Endothelial cell of umbilical vein (primary cell): ENCODE measurements at regions not wholly inside any gene's neighbourhood (a gene's known extent, or its start where the extent isn't known, plus 50 kb on each side); places are given as distances from the start of the nearest gene placed in this dataset.

Source experiments
- BruUV-seq: library from RNA; stranded (reverse); fragments of 400-500 nt; replicated peaks from 2 replicates; lab custom pipeline; 2021; lab: Mats Ljungman, UMichigan
- CTCF ChIA-PET: fragments of 300-600, 350-600 bp; sonication (Branson Sonifier 250); formaldehyde crosslinking; loops from one replicate; lab custom pipeline; 2021; ENCODE audit warnings: antibody characterized with exemption, inconsistent platforms; lab: Charles Lee
- POLR2A ChIA-PET: fragments of 300-600, 350-600 bp; sonication (Branson Sonifier 250); formaldehyde crosslinking; loops from one replicate; lab custom pipeline; 2021; ENCODE audit warnings: antibody characterized with exemption, inconsistent platforms; lab: Charles Lee
- DNase-seq: peaks from one replicate; pipeline ENCODE4 v3.0.0-alpha.2; 2011; ENCODE audit warnings: low read depth, low spot score
- FAIRE-seq: peaks from 2 replicates; lab custom pipeline; 2011; peaks lifted over from hg19 to GRCh38; lab: Jason Lieb, UNC
- H2AFZ ChIP-seq: 2 replicates; pipeline ENCODE4 v1.6.0; 2012; ENCODE audit warnings: low read depth, low read length, control low read depth, inconsistent platforms
- H3K27ac ChIP-seq: 2 replicates; pipeline ENCODE4 v1.5.1; 2011; ENCODE audit warnings: low read depth, mild to moderate bottlenecking, control low read depth, low read length, moderate library complexity; ENCODE audit not compliant: insufficient read depth
- H3K27me3 ChIP-seq, 2 experiments: 2 replicates each; pipeline versions ENCODE4 v1.6.0 to v1.6.1; 2011; ENCODE audit warnings: low read length in 2 of 2, mixed read lengths in 1 of 2; ENCODE audit not compliant: control insufficient read depth in 2 of 2, insufficient read depth in 2 of 2
- H3K36me3 ChIP-seq, 2 experiments: 2 replicates in 1 of 2; 3 replicates in 1 of 2; pipeline ENCODE4 v1.5.1; 2011; ENCODE audit warnings: low read length in 2 of 2, mild to moderate bottlenecking in 1 of 2, moderate library complexity in 1 of 2; ENCODE audit not compliant: control insufficient read depth in 2 of 2, insufficient read depth in 2 of 2; ENCODE audit errors: extremely low read depth in 1 of 2
- H3K4me1 ChIP-seq: 3 replicates; pipeline ENCODE4 v1.5.1; 2011; ENCODE audit warnings: mild to moderate bottlenecking, low read length; ENCODE audit not compliant: control insufficient read depth, insufficient read depth; ENCODE audit errors: extremely low read depth
- H3K4me2 ChIP-seq: 2 replicates; pipeline ENCODE4 v1.6.1; 2011; ENCODE audit warnings: low read length, control low read depth, mixed read lengths; ENCODE audit not compliant: insufficient read depth
- H3K4me3 ChIP-seq, 3 experiments: fragments of 200-600 bp in 1 of 3; sonication (generic), shearing (Covaris generic) in 1 of 3; replicated peaks in 1 of 3; 2 replicates each; pipeline ENCODE4 v1.5.1; 2011 to 2016; ENCODE audit warnings: control low read depth in 3 of 3, low read length in 3 of 3, mild to moderate bottlenecking in 2 of 3, inconsistent platforms in 1 of 3, low read depth in 1 of 3, moderate library complexity in 1 of 3; ENCODE audit not compliant: insufficient read depth in 1 of 3
- H3K79me2 ChIP-seq: 2 replicates; pipeline ENCODE4 v1.6.0; 2012; ENCODE audit warnings: low read length, inconsistent platforms; ENCODE audit not compliant: control insufficient read depth, insufficient read depth
- H3K9ac ChIP-seq: replicated peaks from 2 replicates; pipeline ENCODE3; 2011; ENCODE audit warnings: low read length, control low read depth; ENCODE audit not compliant: insufficient read depth; ENCODE audit errors: extremely low read depth
- H3K9me1 ChIP-seq: replicated peaks from 3 replicates; pipeline ENCODE4 v1.6.0; 2011; ENCODE audit warnings: mild to moderate bottlenecking, low read length; ENCODE audit not compliant: control insufficient read depth, insufficient read depth; ENCODE audit errors: extremely low read depth
- H3K9me3 ChIP-seq: replicated peaks from 2 replicates; pipeline ENCODE4 v1.5.1; 2012; ENCODE audit warnings: low read length, inconsistent platforms; ENCODE audit not compliant: control insufficient read depth, insufficient read depth
- H4K20me1 ChIP-seq: replicated peaks from 2 replicates; pipeline ENCODE3; 2011; ENCODE audit warnings: mild to moderate bottlenecking, low read length; ENCODE audit not compliant: control insufficient read depth, insufficient read depth; ENCODE audit errors: extremely low read depth
- CTCF ChIP-seq, 2 donors: IDR thresholded peaks; 1 replicate in 1 of 2; 2 replicates in 1 of 2; pipeline ENCODE4 v1.5.1; 2011; ENCODE audit warnings: low read length in 2 of 2, mild to moderate bottlenecking in 2 of 2, moderate library complexity in 2 of 2, control low read depth in 1 of 2, inconsistent platforms in 1 of 2, low read depth in 1 of 2; ENCODE audit not compliant: insufficient read depth in 1 of 2; ENCODE audit errors: extremely low read depth in 1 of 2
- EZH2 ChIP-seq: IDR thresholded peaks from 2 replicates; pipeline ENCODE4 v1.6.1; 2012; ENCODE audit warnings: borderline replicate concordance, low read depth, mild to moderate bottlenecking, moderate library complexity, low read length, inconsistent platforms; ENCODE audit not compliant: severe bottlenecking
- FOS ChIP-seq: IDR thresholded peaks from 2 replicates; pipeline ENCODE4 v1.6.1; 2011; ENCODE audit warnings: mild to moderate bottlenecking, low read length, moderate library complexity, borderline replicate concordance; ENCODE audit not compliant: insufficient read depth
- GATA2 ChIP-seq: IDR thresholded peaks from 2 replicates; pipeline ENCODE4 v1.7.0; 2011; ENCODE audit warnings: low read depth, mild to moderate bottlenecking, moderate library complexity, mixed read lengths, low read length; ENCODE audit not compliant: insufficient read length, insufficient read depth
- JUN ChIP-seq: IDR thresholded peaks from 2 replicates; pipeline ENCODE4 v1.6.1; 2011; ENCODE audit warnings: borderline replicate concordance, low read depth; ENCODE audit not compliant: insufficient read length, insufficient read depth
- MAX ChIP-seq: IDR thresholded peaks from 2 replicates; pipeline ENCODE4 v1.6.1; 2011; ENCODE audit not compliant: insufficient read depth, insufficient read length
- MYC ChIP-seq: IDR thresholded peaks from one replicate; pipeline ENCODE4 v1.6.1; 2011; ENCODE audit warnings: mild to moderate bottlenecking, low read depth, low read length
- POLR2A ChIP-seq: IDR thresholded peaks from 2 replicates; pipeline ENCODE4 v1.6.1; 2012; ENCODE audit warnings: low read depth, mild to moderate bottlenecking, control low read depth, low read length
- POLR2AphosphoS5 ChIP-seq: IDR thresholded peaks from 2 replicates; pipeline ENCODE4 v1.6.1; 2012; ENCODE audit warnings: low read depth, mild to moderate bottlenecking, control low read depth, low read length, moderate library complexity; ENCODE audit not compliant: insufficient read depth
- dilution Hi-C: fragments of 300-500 bp; cut with MboI; formaldehyde crosslinking; loops from one replicate; pipeline ENCODE4 v1.15.0; 2019; ENCODE audit warnings: low sequenced_read_pairs; ENCODE audit not compliant: extremely low pct_ligation_motif_present
- intact Hi-C: fragments of 100-400 bp; cut with micrococcal nuclease; formaldehyde crosslinking; loops from one replicate; pipeline ENCODE4 v1.10.0; 2022

- no peak for TF ChIP-seq MYC
- TF ChIP-seq POLR2A: no peak
- no peak for TF ChIP-seq FOS
- no peak for TF ChIP-seq JUN
- no peak for TF ChIP-seq MAX
- no peak for TF ChIP-seq GATA2
- no peak for TF ChIP-seq EZH2
- no peak for TF ChIP-seq POLR2AphosphoS5
- TF ChIP-seq CTCF (IDR thresholded peaks at IDR 0.05; ENCODE audit: extremely low read depth in 1 of 2, insufficient read depth in 1 of 2, low read depth in 1 of 2, low read length in 2 of 2): no peak
- CTCF ChIA-PET: no interaction called here
- FAIRE-seq (no peak), DNase-seq (no peak)
- H4K20me1 ChIP-seq: no peaks in the 10 kb centered on the region
- dilution Hi-C loops (no loop called here), intact Hi-C loops (no loop called here)
- POLR2A ChIA-PET: no interaction called here
- no peaks in the 10 kb centered on the region for H3K9me3 ChIP-seq
- H3K27ac ChIP-seq: no peak overlapping the region
- H3K79me2 ChIP-seq: no peaks in the 10 kb centered on the region
- H3K27me3 ChIP-seq: no peaks in the 10 kb centered on the region
- no peak overlapping the region for H3K4me3 ChIP-seq
- H3K4me1 ChIP-seq: no peaks in the 10 kb centered on the region
- no peaks in the 10 kb centered on the region for H3K9me1 ChIP-seq
- H2AFZ ChIP-seq: no peak overlapping the region
- no peak overlapping the region for H3K9ac ChIP-seq
- H3K36me3 ChIP-seq: no peaks in the 10 kb centered on the region
- BruUV-seq: no TSS peak
- no peak overlapping the region for H3K4me2 ChIP-seq
Measured at GRCh38 chr2:41821167-41821566, 226.7 kb upstream of the PKDCC start.
